ENCODE measurements at regions not wholly inside any gene's neighbourhood (a gene's known extent, or its start where the extent isn't known, plus 50 kb on each side); places are given as distances from the start of the nearest gene placed in this dataset.

DNA sequence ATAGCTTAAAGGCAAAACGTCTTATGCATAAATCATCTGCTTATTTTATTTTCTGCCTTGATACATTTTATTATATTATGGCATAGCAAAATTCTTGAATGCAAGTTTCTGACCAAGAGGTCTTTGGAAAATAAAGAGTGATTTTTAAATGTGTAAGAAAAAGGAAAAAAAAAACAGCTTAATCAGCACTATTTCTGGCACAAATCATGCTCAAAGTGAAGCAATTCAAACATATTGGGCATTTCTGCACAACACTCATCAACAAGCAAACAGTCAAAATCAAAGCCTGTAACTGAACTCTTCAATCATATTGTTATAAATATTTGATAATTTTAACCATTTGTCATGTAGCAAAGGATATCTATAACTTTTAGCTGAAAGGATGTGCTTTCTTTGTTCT is 250.9 kb downstream of the PTPRC start:
- TF ChIP-seq, protein P1, sequence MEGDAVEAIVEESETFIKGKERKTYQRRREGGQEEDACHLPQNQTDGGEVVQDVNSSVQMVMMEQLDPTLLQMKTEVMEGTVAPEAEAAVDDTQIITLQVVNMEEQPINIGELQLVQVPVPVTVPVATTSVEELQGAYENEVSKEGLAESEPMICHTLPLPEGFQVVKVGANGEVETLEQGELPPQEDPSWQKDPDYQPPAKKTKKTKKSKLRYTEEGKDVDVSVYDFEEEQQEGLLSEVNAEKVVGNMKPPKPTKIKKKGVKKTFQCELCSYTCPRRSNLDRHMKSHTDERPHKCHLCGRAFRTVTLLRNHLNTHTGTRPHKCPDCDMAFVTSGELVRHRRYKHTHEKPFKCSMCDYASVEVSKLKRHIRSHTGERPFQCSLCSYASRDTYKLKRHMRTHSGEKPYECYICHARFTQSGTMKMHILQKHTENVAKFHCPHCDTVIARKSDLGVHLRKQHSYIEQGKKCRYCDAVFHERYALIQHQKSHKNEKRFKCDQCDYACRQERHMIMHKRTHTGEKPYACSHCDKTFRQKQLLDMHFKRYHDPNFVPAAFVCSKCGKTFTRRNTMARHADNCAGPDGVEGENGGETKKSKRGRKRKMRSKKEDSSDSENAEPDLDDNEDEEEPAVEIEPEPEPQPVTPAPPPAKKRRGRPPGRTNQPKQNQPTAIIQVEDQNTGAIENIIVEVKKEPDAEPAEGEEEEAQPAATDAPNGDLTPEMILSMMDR (IDR thresholded peaks at IDR 0.05; ENCODE audit: low read depth, low read length), result no peak
- Histone ChIP-seq H3K27me3 (no peaks in the 10 kb centered on the region), H3K4me1 (peaks cover 21% of the 10 kb centered on the region), H3K9me3 (no peaks in the 10 kb centered on the region), H3K36me3 (peaks cover under 1% of the 10 kb centered on the region), H3K4me3 (ENCODE audit: low read depth, low read length) (no peak overlapping the region)
- no peak for DNase-seq

DNA sequence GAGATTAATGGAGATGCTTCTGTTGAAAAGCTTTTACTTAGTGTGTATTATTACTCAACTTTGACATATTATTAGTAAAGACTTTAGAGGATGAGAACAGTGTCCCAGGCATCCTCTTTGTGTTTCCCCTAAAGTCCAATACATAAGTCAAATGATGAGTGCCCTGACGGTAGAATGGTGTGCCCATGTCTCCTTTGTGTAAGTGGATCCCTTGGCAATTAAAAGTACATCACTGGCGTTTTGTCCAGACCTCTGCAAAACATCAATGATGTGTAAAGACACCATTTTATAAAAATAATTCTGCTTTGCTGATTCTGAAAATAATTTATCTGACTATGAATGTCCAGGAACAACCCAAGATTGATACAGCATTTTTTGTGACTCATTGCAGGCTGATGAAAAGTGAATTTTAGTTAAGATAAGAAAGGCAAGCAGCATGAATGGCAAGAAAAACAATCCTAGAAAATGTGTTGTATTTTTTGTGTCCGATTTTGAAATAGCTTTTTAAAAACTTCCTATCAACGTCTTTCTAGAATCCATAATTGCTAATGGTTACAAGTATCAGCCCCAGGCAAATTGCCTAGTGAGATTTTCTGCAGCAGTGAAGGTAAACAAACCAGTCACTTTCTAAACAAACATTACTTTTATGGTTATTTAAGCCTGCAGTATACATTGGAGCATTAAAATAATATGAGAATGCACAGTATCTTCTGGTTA is 251.5 kb downstream of the PTPRC start:
- H3K4me1 ChIP-seq, result peaks cover 21% of the 10 kb centered on the region
- H3K36me3 ChIP-seq, result no peaks in the 10 kb centered on the region
- H3K9me3 ChIP-seq, result no peaks in the 10 kb centered on the region
- TF ChIP-seq, protein P1 (IDR thresholded peaks at IDR 0.05; ENCODE audit: low read depth, low read length), result no peak
- H3K4me3 ChIP-seq (ENCODE audit: low read depth, low read length), result no peak overlapping the region
- DNase-seq, result no peak
- H3K27me3 ChIP-seq, result no peaks in the 10 kb centered on the region

DNA sequence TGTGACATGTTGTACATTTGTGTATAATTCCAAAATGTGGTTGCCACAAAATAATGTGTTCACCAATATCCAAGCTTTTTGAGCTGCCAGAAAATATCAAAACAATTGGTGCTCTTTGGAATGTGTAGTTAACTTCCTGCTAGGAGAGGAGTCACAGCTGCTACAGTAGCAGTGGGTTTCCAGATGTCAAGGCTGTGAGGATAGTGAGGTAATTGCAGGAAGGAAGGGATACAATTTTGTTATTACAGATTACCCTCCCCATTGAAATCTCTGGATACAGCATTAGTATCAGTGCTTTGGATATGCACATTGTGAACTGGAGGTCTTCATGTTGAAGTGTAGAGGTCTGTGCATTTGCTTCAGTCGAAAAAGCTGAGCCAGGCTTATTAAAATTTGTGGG is 253.2 kb downstream of the PTPRC start:
- Histone ChIP-seq H3K27me3 (no peaks in the 10 kb centered on the region), H3K36me3 (peaks cover 4% of the 10 kb centered on the region; the same call in 1 of the 2 replicates), H3K4me3 (ENCODE audit: low read depth, low read length) (no peak overlapping the region), H3K9me3 (no peaks in the 10 kb centered on the region), H3K4me1 (peaks cover 21% of the 10 kb centered on the region)
- TF ChIP-seq, protein P1 (IDR thresholded peaks at IDR 0.05; ENCODE audit: low read depth, low read length), result no peak
- peak; percentile 41 for DNase-seq

DNA sequence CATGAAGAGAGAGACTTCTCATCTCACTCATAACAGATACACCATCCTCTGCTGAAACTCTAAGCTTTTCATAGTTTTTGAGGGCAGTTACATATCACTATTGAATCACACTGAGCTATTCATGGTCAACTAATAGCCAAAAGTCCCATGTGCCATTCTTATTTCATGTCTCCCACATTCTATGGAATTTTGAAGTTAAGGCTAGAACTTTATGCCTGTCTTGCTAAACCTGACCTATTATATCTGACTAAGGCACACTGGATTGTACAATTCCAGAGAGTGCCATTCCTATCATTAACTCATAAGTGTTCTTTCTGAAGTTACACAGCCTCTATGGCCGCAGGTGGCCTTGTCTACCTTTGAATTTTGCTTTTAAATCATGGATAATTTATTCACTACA is 254.3 kb downstream of the PTPRC start:
- no peaks in the 10 kb centered on the region for H3K9me3 ChIP-seq
- TF ChIP-seq, protein P1 (IDR thresholded peaks at IDR 0.05; ENCODE audit: low read depth, low read length), result no peak
- peaks cover 21% of the 10 kb centered on the region for H3K4me1 ChIP-seq
- DNase-seq, result no peak
- H3K27me3 ChIP-seq, result no peaks in the 10 kb centered on the region
- H3K4me3 ChIP-seq (ENCODE audit: low read depth, low read length), result no peak overlapping the region
- peaks cover 4% of the 10 kb centered on the region; the same call in 1 of the 2 replicates for H3K36me3 ChIP-seq

DNA sequence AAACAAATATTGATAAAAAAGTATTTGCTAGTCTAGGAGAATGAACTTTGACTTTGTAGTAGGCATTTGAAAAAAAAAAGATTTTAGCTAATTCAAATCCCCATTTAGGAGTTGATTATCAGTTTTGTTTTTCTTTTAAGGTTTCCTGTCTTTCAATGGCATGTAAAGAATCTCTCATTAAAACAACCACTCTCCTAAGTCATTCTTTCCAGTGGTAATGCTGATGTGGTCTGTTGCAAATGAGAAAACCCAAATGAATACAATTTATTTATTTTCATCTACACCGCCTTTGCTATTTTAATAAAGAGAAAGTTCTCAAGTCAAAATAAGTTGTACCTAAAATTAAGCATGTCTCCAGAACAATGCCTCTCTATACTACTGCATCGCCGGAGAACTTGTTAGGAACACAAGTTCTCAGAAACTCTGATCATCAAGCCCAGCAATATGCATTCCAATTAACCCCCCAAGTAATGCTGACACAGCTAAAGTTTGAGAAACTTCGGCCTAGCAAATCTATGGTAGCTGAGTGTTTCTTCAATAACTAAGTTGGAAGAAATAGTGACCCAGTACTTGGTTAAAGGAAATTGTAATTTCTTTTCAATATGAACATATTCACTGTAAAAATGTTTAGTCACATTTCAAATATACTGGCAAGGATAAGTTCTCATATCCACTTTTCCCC is 255.1 kb downstream of the PTPRC start:
- Histone ChIP-seq H3K36me3 (peaks cover 4% of the 10 kb centered on the region), H3K4me1 (peaks cover 17% of the 10 kb centered on the region), H3K27me3 (no peaks in the 10 kb centered on the region), H3K9me3 (no peaks in the 10 kb centered on the region), H3K4me3 (ENCODE audit: low read depth, low read length) (no peak overlapping the region)
- DNase-seq, result no peak
- TF ChIP-seq, protein P1 (IDR thresholded peaks at IDR 0.05; ENCODE audit: low read depth, low read length), result no peak

DNA sequence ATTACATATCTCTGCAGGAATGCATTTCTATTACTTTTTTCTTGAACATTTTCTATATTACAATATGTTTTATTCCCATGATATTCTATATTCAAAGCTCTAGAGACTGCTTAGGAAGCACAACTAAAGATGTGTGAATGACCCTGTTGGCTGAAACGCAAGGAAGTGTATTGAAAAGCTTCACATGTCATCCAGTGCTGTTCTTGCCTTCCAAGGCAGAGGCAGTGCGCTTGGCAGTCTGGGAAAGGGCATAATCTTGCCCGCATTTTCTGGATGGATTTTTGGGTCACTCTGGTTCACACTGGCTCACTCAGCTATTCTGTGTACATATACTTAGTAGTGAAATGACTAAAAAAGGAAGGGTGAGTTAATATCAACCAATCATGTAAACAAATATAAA is 262.4 kb downstream of the PTPRC start:
- Histone ChIP-seq H3K4me3 (ENCODE audit: low read depth, low read length) (no peak overlapping the region), H3K27me3 (no peaks in the 10 kb centered on the region), H3K9me3 (no peaks in the 10 kb centered on the region), H3K4me1 (peaks cover 17% of the 10 kb centered on the region), H3K36me3 (peaks cover 10% of the 10 kb centered on the region)
- TF ChIP-seq, protein P1 (IDR thresholded peaks at IDR 0.05; ENCODE audit: low read depth, low read length), result no peak
- no peak for DNase-seq

Data from BE2C (cell line).